ENCODE measurements at regions not wholly inside any gene's neighbourhood (a gene's known extent, or its start where the extent isn't known, plus 50 kb on each side); places are given as distances from the start of the nearest gene placed in this dataset.
A peak's percentile ranks its signal among the peaks of the same experiment; 100 is the strongest.

DNA sequence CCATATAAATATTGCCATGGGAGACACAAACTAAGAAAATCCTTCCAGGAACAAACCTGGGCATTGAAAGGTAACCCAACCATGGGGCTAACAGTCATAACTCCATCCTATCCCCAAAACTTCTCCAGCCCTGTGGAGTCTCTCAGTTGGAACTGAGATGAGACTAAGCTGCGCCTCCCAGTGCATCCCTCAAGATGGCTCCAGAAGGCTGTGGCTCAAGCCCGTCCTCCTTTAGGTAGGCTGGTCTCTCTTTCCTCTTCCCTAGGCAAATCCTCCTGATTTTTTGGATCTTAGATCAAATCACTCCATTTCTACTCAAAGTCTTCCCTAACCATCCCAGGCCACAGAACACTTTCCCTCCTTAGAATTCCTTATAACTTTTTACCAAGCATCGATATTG lies 364.3 kb upstream of the CCDC196 start:
- DNase-seq, result no peak

DNA sequence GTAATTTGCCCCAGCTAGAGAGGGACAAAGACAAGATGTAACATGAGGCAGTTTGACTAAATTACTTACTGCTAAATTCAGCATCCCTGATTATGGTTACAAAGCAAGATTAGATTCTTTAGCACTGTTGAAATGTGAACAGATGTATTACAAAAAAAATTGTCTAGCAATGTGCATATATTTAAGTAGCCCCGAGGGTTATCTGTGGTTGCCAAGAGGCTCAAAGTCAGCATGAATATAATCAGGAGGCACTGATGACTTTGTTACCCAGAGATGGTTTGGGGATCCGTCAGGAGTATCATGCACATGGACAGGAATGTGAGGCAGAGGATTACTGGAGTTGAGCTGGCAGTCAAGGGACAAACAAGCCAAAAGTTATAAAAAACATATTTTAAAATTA lies 356.9 kb upstream of the CCDC196 start:
- no peak for DNase-seq

DNA sequence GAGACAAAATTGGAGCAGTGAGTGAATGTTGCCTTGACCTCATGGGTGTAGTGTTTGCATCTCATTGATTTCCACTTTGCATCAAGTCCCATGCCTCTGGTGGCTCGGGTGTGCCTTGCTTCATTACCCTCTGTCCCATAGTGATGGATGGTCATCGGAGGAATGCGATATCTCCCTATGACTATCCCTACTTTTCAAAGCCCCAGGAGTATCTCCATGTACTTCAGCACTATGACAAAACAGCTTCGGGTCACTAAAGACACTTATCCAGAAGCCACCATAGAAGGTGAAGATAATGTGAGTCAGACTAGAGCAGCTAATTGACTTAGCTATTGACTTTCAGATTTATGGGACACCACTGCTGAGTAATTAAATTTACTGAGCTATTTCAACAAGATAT lies 355.1 kb upstream of the CCDC196 start:
- DNase-seq, result no peak

DNA sequence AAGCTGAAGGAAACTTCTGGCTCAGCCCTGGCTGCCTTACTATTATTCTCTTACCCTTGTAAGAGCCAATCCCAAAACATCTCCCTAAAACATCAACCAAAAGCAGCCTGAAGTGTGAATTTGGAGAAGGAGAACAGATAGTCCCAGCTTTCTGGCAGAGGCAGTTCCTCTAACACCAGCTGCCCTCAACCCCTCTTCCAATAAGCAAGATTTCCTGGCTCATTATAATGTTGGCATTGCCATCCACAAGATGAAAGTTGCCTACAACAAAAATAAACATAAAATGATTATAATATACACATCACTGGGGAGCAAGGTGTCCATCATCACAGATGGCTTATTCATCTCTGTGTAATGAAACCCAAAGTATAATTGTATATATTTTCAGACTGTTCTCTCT lies 352.5 kb upstream of the CCDC196 start:
- no peak for DNase-seq

DNA sequence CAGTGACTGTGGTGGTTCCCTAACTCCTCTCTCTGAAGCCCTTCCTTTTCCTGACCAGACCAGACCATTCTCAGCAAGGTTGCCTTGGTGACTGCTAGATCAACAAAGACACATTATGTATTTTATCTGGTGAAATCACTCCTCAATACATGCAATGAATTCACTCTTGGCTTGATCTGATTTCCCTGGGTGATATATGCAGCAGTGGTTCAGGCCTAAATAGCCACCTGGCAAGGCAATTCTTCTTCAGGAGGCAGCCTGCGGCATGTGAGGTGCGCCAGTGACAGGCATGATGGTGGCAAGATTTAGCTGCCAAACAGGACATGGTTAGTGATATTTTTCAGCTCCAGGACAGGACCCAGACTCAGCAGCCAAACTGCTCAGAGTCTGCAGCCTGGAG lies 350.3 kb upstream of the CCDC196 start:
- DNase-seq, result peak; percentile 12

DNA sequence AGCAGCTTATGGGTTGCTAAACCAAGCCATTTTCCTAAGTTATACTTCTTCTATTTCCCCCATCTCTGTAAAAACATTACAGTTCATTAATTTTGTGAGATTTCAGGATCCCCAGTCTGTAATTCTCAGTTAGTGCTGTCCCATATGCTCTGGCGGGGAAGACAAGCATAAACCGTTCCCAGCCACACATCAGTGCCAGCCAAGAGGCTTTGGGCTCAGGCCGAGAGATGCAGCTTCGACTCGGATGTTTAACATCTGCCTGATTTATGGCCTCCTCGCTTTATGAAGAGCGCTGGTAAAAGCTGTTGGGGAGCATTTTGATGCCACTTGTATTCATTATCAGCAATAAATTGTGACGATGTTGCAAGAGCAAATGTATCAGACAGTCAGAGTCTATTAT lies 349.1 kb upstream of the CCDC196 start:
- no peak for DNase-seq

DNA sequence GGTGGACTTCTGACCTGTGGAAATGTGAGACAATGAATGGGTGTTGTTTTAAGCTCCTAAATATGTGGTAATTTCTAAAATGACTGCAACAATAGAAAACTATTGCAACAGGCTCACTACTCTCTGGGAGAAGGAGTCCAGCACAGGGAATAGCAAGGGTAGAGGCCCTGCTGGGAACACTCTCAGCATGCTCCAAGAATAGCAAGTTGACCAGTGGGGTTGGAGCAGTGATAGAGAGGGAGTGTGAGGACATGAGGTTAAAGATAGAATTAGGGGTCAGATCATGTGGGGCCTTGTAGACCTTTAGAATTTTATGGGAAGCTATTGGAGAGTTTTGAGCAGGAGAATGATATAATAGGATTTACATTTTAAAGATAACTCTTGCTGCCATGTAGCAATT lies 346.7 kb upstream of the CCDC196 start:
- DNase-seq, result no peak

DNA sequence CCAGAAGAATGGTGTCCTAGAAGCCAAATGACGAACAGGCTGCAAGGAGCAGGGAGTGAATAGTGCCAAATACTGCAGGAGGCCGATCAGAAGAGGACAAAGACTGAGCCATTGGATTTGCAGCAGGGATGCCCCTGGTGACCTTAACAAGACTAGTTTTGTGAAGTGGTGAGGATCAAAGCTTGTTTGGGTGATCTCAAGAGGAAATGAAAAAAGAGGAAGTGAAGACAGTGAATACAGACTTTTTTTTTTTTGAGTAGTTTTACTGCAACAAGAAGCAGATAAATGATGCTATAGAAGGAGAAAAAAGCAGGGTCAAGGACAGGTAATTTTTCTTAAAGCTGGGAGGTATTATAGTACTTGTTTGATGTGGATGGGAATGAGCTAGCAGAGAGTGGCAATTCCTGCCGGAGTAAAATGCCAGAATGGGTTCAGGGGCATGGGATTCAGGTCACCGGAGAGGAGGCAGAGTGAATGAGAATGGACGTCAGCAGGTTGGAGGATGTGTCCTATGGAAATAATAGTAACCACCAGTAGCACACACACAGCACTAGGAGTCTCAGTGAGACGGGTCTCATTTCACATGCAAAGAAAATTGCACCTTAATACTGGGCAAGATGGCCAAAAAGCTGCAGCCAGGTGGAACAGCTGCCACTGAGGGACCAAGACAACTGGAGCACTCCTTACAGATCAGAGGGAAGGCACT lies 345.8 kb upstream of the CCDC196 start:
- DNase-seq, result no peak

DNA sequence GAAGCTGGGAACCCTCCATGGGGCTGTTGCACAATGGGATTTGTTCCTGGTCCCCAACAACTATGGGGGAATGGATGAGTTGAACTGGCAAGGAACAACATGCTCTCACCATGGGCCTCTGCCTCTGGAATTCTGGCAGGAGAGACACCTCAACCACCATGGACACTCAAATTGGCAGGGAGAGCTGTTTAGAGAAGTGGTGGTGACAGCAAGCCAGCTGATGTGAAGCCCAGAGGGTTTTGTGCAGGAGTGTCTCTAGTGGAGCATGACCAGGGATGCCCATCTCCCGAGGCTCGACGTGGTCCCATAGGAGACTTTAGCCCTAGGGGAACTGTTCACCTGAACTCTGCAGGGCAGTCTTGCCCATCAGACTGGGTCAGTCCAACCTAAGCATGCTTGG lies 345.2 kb upstream of the CCDC196 start:
- DNase-seq, result no peak

DNA sequence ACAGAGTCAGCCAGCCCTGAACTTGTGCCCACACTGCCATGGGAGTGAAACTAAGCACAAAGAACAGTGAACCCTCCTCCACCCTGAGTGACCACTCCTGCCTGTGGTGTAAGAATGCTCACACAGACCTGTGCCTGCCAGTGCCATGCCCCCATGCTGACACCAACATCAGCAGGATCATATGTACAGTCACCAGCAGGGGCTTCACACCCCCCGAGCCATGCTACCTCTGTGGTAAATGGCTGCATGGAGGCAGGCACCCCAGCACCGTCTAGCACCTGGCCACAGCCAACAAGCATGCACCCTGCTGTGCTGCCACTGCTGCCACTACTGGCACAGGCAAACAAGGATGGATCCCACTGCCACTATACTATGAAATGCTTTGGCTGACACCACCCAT lies 344.4 kb upstream of the CCDC196 start:
- no peak for DNase-seq

DNA sequence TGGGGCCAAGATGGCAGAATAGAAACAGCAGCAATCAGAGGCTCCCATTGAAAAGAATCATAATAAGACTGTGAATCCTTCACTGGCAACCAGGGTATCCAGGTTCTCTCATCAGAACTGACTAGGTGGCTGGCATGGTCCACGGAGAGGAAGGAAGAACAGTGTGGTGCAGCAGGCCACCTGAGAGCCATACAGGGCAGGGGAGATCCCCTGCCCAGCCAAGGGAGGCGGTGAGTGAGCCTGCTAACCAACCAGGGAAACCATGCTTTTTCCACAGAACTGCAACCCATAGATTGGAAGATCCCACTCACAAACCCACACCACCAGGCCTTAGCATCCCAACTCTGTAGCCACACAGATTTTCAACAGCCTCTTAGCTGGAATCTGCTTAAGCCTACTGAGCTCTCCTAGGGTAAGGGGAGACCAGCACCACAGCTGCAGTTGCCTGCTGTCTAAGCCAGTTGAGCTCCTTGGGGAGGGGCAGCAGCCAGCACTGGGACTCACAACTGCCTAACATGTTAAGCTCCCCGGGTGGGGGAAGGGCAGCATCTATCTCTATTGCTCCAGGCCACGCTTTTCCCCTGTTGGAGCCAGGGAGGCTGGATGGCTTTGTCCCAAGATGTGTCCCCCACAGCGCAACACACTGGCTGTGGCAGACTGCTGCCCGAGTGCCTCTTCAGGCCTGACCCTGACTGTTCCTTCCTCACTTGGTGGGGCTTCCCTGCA lies 342.6 kb upstream of the CCDC196 start:
- no peak for DNase-seq

DNA sequence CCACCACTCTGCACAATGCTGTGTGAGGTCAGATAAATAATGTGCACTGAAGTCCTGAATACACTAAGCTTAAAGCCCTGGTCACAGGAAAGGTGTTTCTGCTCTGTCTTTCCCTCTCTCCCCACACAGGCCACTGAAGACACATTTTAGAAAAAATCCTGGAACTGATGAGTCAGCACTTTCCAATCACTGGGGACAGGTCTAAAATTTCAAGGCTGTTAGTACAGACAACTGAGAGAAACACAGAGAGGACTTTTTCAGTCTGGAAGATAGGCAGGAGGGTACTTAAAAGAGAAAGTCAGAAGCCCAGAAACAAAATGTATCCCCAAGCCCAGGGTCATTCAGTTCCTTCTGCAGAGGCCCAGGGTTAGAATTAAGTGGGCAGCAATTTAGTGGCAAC lies 333.9 kb upstream of the CCDC196 start:
- DNase-seq, result no peak

DNA sequence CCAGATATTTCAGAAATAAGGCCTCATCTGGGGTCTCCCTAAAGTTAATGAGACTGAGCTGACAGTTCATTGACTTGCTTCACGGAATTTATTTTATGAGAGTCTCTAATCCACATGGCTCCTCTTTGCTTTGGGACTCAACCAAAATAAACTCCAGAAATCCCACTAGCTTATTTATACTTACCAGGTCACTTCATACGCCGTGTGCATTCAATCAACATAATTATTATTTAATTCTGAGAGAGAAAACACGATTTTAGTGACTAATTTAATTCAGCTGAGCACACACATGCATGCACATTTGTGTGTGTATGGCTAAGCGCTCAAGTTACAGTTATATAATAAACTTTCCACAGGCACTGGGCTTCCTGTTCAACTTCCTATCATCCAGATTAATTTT lies 333.4 kb upstream of the CCDC196 start:
- peak; percentile 63 for DNase-seq

DNA sequence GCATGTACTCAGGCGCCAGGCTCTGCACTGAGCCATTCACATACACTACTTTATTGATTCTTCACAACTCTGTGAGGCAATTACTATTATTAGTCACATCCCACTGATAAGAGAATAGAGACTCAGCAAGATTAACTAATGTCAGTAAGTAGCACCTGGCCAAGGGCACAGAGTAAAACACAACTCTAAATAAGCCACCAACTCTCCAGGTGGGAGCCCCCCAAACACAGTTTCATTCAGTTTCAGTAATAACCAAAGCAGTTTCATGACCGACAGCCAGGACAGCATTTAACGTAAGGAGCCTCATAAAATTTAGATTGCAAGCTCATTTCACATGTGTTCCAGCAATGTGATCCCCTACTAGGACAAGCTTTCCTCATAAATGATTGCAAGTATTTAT lies 323.1 kb upstream of the CCDC196 start:
- DNase-seq, result no peak

DNA sequence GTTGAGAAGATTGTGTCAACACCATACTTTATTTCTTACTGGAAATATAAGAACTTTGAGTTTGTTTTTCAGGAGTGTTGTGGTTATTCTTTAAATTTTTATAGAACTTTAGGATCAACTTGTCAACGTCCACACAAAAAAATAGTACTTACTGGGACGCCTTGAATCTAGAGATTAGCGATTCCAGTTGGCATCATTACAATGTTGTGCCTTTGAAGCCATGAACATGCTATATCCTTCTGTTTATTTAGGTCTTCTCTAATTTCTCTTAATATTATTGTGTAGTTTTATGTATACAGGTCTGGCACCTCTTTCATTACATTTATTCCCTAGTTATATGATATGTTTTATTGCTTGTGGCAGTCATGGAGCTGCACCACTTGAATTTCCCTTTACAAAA lies 320.8 kb upstream of the CCDC196 start:
- DNase-seq, result no peak

DNA sequence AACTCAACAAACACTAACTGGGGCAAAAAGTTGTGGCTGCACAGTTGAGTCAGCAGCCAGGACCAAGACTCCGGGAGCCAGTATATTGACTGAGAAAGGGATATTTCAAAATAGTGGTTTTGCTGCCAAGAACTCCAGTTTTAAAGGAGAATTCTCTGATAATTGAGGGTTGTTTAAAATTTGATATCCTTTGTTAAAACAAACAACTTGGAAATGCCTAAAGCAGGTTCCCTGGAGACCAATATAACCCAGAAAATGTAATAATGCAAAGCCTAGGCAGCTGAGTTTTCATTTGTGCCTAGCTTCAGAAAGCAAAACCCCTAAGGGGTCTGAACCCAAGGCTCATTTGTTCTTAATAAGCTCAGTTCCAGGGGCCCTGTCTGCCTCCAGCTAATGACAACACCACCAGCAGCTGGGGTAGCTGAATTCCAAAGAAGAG lies 311.7 kb upstream of the CCDC196 start:
- DNase-seq, result peak; percentile 17

DNA sequence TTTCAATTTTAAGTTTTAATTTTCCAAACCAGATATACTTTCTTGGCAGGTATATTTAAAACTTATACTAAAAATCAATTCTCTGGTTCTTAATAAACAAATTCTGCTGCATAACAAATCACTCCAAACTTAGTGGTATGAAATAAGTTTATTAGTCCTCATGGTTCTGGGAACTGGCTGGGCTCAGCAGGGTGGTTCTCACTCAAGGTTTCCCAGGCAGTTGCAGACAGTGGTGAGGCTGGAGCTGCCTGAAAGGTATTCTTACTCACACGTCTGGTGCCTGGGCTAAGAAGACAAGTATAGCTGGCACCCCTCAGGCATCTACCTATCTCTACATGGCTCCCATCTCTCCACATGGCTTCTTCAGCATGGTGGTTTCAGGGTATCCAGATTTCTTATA lies 308.2 kb upstream of the CCDC196 start:
- DNase-seq, result no peak

DNA sequence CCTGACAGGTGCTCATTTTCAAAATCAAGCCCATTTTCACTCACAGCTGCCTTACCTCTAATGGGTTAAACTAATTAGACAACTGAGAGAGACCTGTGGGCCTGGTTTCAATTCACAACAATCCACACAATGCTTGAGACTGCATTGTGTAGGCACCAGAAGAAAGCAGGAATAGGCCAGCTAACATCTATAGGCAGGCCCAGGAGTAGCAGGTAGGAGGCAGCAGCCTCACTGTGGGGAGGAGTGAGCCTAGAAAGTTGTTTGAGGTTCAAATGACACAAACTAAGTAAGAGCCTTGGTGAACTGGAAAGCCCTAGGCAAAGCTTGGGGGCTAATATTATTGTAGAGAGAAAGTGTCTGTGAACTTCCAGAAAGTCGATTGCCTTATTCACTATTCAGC lies 289.5 kb upstream of the CCDC196 start:
- no peak for DNase-seq

DNA sequence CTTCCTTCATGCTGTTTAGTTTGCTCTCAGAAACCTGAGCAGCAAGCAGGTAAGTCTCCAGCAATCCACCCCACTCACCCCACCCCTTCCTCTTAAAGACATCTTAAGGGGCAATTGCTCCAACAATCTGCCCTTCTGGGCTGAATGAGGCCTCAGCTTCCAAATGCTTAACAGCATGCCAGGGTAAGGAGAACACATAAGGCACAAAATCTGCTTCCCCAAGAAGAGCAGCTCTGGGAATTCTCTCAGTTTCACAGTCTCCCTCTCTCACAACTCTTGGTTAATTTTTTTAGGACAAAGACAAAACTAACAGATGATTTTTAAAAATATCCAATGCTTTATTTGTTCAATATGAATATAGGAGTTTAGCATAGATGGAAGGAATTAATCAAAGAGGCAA lies 288.9 kb upstream of the CCDC196 start:
- no peak for DNase-seq

DNA sequence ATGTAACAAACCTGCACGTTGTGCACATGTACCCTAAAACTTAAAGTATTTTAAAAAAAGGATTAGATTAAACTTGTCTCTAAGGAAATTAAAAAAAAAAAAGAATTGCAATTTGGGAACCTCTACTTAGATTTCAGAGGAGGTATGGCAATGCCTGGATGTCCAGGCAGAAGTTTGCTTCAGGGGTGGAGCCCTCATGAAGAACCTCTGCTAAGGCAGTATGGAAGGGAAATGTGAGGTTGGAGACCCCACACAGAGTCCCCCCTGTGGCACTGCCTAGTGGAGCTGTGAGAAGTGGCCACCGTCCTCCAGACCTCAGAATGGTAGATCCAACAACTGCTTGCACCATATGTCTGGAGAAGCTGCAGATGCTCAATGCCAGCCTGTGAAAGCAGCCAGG lies 279.6 kb upstream of the CCDC196 start:
- DNase-seq, result peak; percentile 5

DNA sequence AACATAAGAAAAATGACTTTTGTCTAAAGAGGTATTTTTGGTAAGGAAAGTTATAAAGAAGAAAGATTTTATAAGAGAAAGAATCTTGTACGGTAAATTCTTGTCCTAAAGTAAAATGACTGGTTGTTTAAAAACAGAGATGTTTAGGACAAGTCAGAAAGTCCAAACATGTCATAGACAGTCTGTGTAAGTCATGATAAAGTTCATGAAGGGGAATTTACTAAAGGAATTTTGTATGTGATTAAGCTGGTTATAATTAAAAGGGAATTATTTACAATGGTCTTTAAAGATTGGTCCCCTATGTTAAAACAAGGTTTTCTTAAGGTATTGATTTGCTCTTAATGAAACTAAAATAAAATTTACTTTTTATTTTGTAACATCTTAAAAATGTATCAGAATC lies 269.4 kb upstream of the CCDC196 start:
- DNase-seq, result no peak

DNA sequence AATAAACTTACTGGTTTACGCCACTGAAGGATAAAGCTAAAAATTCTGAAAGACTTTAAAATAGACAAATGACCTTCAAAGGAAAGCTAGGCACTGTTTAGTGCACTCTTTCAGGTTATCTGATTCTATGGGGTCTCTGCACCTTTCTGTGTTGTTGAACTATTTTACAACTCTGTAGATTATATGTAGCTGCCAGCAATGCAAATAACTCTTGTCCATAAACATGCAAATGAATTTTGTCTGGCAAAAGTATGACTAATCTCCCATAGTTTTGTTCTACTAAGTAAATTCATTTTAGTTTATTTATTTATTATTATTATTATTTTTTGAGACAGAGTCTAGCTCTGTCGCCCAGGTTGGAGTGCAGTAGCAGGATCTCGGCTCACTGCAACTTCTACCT lies 266.3 kb upstream of the CCDC196 start:
- no peak for DNase-seq

DNA sequence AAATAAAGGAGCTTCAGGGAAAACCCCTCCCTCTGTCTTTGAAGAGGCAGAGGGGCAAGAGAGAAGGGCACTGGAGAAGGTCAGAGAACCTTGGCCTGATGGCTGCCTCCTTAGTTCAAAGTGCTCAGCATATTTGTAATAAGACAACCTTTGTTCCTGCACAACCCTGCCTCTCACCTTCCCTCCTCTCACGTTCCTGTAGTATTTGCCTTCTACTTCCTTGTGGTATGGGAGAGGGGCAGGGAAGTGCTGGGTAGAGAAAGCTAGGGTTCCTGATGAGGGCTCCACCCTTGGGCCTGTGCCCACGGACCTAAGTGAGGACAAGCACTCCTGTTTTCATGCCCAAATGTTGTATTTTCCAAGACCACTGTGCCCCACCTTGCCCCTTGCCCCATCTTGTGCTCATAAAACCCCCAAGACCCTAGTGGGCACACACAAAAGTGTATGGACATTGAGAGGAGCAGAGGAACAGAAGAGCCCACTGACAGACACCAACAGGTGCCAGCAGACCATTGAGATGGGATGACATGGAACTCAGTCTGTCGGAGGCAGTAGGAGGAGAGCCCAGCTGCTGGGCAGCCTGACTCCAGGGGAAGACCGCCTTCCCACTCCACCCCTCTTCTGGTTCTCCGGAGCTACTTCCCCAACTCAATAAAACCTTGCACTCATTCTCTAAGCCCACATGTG lies 261.5 kb upstream of the CCDC196 start:
- DNase-seq, result no peak

DNA sequence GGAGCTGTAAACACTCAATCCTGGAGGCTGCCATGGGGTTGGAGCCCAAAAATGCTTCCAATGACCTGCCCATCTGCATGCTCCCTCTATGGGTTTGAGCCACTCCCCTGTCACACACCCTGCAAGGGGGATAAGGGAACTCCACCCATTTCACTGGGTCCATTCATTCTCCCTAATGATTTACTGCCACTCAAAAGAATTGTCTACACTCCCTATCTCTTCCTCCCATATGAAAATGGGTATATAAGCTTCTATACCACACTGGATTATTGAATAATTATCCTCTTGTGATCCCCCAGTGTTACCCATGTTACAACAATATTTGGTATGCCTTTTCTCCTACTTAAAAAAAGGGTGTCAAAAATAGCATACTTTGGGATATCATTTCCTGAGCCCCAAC lies 260.8 kb upstream of the CCDC196 start:
- DNase-seq, result no peak
